WTC11 (cell line): ENCODE measurements at regions not wholly inside any gene's neighbourhood (a gene's known extent, or its start where the extent isn't known, plus 50 kb on each side); places are given as distances from the start of the nearest gene placed in this dataset.

Experiments
- ATAC-seq: fragments of 200-7000 bp; cut with Tn5 transposase; 2 replicates; pipeline ENCODE4 v1.10.0; 2021; ENCODE audit warnings: mild to moderate bottlenecking, moderate library complexity
- CTCF ChIA-PET: fragments of 300-600 bp; sonication (Branson Sonifier 250); formaldehyde crosslinking; loops from one replicate; lab custom pipeline; 2021; ENCODE audit warnings: antibody characterized with exemption; lab: Charles Lee
- POLR2A ChIA-PET: fragments of 350-600 bp; sonication (Branson Sonifier 250); formaldehyde crosslinking; loops from one replicate; lab custom pipeline; 2021; ENCODE audit warnings: antibody characterized with exemption; lab: Charles Lee
- DNase-seq: peaks from one replicate; pipeline ENCODE4 v3.0.0; 2021; ENCODE audit warnings: low spot score
- H3K27ac Mint-ChIP-seq: 2 replicates; pipeline ENCODE4 v1.8.0; 2021; ENCODE audit warnings: mixed read lengths
- H3K27me3 Mint-ChIP-seq: 2 replicates; pipeline ENCODE4 v1.8.0; 2021; ENCODE audit warnings: low read depth, mild to moderate bottlenecking, moderate library complexity, mixed read lengths
- H3K36me3 Mint-ChIP-seq: 2 replicates; pipeline ENCODE4 v1.8.0; 2021; ENCODE audit warnings: mixed read lengths
- H3K4me1 Mint-ChIP-seq: 2 replicates; pipeline ENCODE4 v1.8.0; 2022; ENCODE audit warnings: mixed read lengths
- H3K4me3 Mint-ChIP-seq: 2 replicates; pipeline ENCODE4 v1.8.0; 2021; ENCODE audit warnings: mild to moderate bottlenecking, moderate library complexity, mixed read lengths
- H3K9me3 Mint-ChIP-seq: 2 replicates; pipeline ENCODE4 v1.8.0; 2021; ENCODE audit warnings: mixed read lengths
- ATF1 ChIP-seq: sonication (generic); formaldehyde crosslinking; IDR thresholded peaks from 2 replicates; pipeline ENCODE4 v1.8.1; 2023; ENCODE audit warnings: mild to moderate bottlenecking, moderate library complexity, missing genetic modification reagents
- CREM ChIP-seq: sonication (generic); formaldehyde crosslinking; IDR thresholded peaks from 2 replicates; pipeline ENCODE4 v1.8.1; 2022; ENCODE audit warnings: mild to moderate bottlenecking, missing genetic modification reagents, moderate library complexity
- FOXP1 ChIP-seq: sonication (generic); formaldehyde crosslinking; IDR thresholded peaks from 2 replicates; pipeline ENCODE4 v1.8.0; 2022; ENCODE audit warnings: missing genetic modification reagents, mild to moderate bottlenecking, moderate library complexity, borderline replicate concordance
- NR3C1 ChIP-seq: sonication (generic); formaldehyde crosslinking; conservative IDR thresholded peaks from 2 replicates; pipeline ENCODE4 v1.8.1; 2023; ENCODE audit warnings: low read depth, mild to moderate bottlenecking, missing genetic modification reagents
- RELA ChIP-seq: sonication (generic); formaldehyde crosslinking; IDR thresholded peaks from 2 replicates; pipeline ENCODE4 v1.8.1; 2022; ENCODE audit warnings: missing genetic modification reagents, mild to moderate bottlenecking, borderline replicate concordance
- RORB ChIP-seq: fragments of 250-450 bp; sonication (Bioruptor Pico); IDR thresholded peaks from 2 replicates; pipeline ENCODE4 v1.9.0; 2021; ENCODE audit warnings: mild to moderate bottlenecking
- ZBTB21 ChIP-seq: sonication (generic); formaldehyde crosslinking; IDR thresholded peaks from 2 replicates; pipeline ENCODE4 v1.8.1; 2023; ENCODE audit warnings: mild to moderate bottlenecking, missing genetic modification reagents, borderline replicate concordance
- ZNF121 ChIP-seq: sonication (generic); formaldehyde crosslinking; IDR thresholded peaks from 2 replicates; pipeline ENCODE4 v1.8.0; 2023; ENCODE audit warnings: missing genetic modification reagents
- ZNF317 ChIP-seq: sonication (generic); formaldehyde crosslinking; IDR thresholded peaks from 2 replicates; pipeline ENCODE4 v1.8.1; 2023; ENCODE audit warnings: low read depth, mild to moderate bottlenecking, moderate library complexity, missing genetic modification reagents, borderline replicate concordance
- TF ChIP-seq, protein P1 (sequence below): sonication (generic); formaldehyde crosslinking; IDR thresholded peaks from 2 replicates; pipeline ENCODE4 v1.8.1; 2023; ENCODE audit warnings: mild to moderate bottlenecking, missing genetic modification reagents
- TF ChIP-seq, protein P2 (sequence below): sonication (generic); formaldehyde crosslinking; conservative IDR thresholded peaks from 2 replicates; pipeline ENCODE4 v1.8.1; 2022; ENCODE audit warnings: mild to moderate bottlenecking, missing genetic modification reagents
- TF ChIP-seq, protein P3 (sequence below): sonication (generic); formaldehyde crosslinking; IDR thresholded peaks from 2 replicates; pipeline ENCODE4 v1.8.1; 2023; ENCODE audit warnings: mild to moderate bottlenecking, missing genetic modification reagents, moderate library complexity
- TF ChIP-seq, protein P4 (sequence below): fragments of 250-450 bp; sonication (Bioruptor Pico); IDR thresholded peaks from 2 replicates; pipeline ENCODE4 v2.1.2; 2022; ENCODE audit warnings: mild to moderate bottlenecking, moderate library complexity
- TF ChIP-seq, protein P5 (sequence below): sonication (generic); formaldehyde crosslinking; IDR thresholded peaks from 2 replicates; pipeline ENCODE4 v1.8.1; 2022; ENCODE audit warnings: mild to moderate bottlenecking, missing genetic modification reagents, moderate library complexity, borderline replicate concordance
- TF ChIP-seq, protein P6 (sequence below): sonication (generic); formaldehyde crosslinking; IDR thresholded peaks from 2 replicates; pipeline ENCODE4 v1.8.1; 2023; ENCODE audit warnings: mild to moderate bottlenecking, missing genetic modification reagents
- TF ChIP-seq, protein P7 (sequence below): sonication (generic); formaldehyde crosslinking; IDR thresholded peaks from 2 replicates; pipeline ENCODE4 v1.8.1; 2023; ENCODE audit warnings: mild to moderate bottlenecking, moderate library complexity, missing genetic modification reagents
- TF ChIP-seq, protein P8 (sequence below): sonication (generic); formaldehyde crosslinking; IDR thresholded peaks from 2 replicates; pipeline ENCODE4 v1.8.0; 2022; ENCODE audit warnings: mild to moderate bottlenecking, missing genetic modification reagents

DNA sequence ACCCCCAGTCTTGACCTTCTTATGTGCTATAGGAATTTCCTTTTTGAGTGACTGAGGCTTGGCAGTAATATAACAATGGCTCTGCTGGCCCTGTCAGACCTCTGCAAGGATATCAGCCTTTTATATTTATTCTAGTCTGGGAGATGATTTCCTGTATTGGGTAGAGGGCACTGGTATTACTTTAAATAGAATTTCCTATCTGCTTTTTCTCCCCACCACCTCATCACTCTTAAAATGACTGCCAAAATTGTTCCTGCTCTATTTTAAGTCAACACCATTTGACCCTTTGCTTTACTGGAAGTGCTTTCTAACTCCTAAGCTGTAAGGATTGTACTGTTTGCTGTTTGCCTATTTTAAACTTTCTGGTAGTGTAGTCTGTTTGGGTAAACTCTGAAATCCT, 658.4 kb upstream of the FSHR start:
- no peaks in the 10 kb centered on the region for H3K27me3 Mint-ChIP-seq

More for the DNA sequence above, 658.4 kb upstream of the FSHR start:
- no peak overlapping the region for H3K4me3 Mint-ChIP-seq
- H3K36me3 Mint-ChIP-seq: no peaks in the 10 kb centered on the region
- no peaks in the 10 kb centered on the region for H3K9me3 Mint-ChIP-seq
- ChIA-PET POLR2A (no interaction called here), CTCF (no interaction called here)
- H3K4me1 Mint-ChIP-seq: peaks cover 5% of the 10 kb centered on the region; the same call in 1 of the 2 replicates
- TF ChIP-seq, protein P1, sequence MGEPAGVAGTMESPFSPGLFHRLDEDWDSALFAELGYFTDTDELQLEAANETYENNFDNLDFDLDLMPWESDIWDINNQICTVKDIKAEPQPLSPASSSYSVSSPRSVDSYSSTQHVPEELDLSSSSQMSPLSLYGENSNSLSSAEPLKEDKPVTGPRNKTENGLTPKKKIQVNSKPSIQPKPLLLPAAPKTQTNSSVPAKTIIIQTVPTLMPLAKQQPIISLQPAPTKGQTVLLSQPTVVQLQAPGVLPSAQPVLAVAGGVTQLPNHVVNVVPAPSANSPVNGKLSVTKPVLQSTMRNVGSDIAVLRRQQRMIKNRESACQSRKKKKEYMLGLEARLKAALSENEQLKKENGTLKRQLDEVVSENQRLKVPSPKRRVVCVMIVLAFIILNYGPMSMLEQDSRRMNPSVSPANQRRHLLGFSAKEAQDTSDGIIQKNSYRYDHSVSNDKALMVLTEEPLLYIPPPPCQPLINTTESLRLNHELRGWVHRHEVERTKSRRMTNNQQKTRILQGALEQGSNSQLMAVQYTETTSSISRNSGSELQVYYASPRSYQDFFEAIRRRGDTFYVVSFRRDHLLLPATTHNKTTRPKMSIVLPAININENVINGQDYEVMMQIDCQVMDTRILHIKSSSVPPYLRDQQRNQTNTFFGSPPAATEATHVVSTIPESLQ: no peak
- TF ChIP-seq, protein P2, sequence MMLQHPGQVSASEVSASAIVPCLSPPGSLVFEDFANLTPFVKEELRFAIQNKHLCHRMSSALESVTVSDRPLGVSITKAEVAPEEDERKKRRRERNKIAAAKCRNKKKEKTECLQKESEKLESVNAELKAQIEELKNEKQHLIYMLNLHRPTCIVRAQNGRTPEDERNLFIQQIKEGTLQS (CRISPR knock-in tag): no peak
- TF ChIP-seq RELA (CRISPR knock-in tag) (no peak), ATF1 (no peak), FOXP1 (no peak), RORB (CRISPR knock-in tag) (no peak), NR3C1 (no peak), CREM (no peak), ZNF317 (CRISPR knock-in tag) (no peak), ZNF121 (CRISPR knock-in tag) (no peak), ZBTB21 (CRISPR knock-in tag) (no peak)
- TF ChIP-seq, protein P3, sequence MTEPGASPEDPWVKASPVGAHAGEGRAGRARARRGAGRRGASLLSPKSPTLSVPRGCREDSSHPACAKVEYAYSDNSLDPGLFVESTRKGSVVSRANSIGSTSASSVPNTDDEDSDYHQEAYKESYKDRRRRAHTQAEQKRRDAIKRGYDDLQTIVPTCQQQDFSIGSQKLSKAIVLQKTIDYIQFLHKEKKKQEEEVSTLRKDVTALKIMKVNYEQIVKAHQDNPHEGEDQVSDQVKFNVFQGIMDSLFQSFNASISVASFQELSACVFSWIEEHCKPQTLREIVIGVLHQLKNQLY (CRISPR knock-in tag): no peak
- TF ChIP-seq, protein P4, sequence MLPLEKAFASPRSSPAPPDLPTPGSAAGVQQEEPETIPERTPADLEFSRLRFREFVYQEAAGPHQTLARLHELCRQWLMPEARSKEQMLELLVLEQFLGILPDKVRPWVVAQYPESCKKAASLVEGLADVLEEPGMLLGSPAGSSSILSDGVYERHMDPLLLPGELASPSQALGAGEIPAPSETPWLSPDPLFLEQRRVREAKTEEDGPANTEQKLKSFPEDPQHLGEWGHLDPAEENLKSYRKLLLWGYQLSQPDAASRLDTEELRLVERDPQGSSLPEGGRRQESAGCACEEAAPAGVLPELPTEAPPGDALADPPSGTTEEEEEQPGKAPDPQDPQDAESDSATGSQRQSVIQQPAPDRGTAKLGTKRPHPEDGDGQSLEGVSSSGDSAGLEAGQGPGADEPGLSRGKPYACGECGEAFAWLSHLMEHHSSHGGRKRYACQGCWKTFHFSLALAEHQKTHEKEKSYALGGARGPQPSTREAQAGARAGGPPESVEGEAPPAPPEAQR (CRISPR knock-in tag): no peak
- TF ChIP-seq, protein P5, sequence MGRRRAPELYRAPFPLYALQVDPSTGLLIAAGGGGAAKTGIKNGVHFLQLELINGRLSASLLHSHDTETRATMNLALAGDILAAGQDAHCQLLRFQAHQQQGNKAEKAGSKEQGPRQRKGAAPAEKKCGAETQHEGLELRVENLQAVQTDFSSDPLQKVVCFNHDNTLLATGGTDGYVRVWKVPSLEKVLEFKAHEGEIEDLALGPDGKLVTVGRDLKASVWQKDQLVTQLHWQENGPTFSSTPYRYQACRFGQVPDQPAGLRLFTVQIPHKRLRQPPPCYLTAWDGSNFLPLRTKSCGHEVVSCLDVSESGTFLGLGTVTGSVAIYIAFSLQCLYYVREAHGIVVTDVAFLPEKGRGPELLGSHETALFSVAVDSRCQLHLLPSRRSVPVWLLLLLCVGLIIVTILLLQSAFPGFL (CRISPR knock-in tag): no peak
- TF ChIP-seq, protein P6, sequence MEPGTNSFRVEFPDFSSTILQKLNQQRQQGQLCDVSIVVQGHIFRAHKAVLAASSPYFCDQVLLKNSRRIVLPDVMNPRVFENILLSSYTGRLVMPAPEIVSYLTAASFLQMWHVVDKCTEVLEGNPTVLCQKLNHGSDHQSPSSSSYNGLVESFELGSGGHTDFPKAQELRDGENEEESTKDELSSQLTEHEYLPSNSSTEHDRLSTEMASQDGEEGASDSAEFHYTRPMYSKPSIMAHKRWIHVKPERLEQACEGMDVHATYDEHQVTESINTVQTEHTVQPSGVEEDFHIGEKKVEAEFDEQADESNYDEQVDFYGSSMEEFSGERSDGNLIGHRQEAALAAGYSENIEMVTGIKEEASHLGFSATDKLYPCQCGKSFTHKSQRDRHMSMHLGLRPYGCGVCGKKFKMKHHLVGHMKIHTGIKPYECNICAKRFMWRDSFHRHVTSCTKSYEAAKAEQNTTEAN: no peak
- TF ChIP-seq, protein P7, sequence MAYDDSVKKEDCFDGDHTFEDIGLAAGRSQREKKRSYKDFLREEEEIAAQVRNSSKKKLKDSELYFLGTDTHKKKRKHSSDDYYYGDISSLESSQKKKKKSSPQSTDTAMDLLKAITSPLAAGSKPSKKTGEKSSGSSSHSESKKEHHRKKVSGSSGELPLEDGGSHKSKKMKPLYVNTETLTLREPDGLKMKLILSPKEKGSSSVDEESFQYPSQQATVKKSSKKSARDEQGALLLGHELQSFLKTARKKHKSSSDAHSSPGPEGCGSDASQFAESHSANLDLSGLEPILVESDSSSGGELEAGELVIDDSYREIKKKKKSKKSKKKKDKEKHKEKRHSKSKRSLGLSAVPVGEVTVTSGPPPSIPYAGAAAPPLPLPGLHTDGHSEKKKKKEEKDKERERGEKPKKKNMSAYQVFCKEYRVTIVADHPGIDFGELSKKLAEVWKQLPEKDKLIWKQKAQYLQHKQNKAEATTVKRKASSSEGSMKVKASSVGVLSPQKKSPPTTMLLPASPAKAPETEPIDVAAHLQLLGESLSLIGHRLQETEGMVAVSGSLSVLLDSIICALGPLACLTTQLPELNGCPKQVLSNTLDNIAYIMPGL (CRISPR knock-in tag): no peak
- TF ChIP-seq, protein P8, sequence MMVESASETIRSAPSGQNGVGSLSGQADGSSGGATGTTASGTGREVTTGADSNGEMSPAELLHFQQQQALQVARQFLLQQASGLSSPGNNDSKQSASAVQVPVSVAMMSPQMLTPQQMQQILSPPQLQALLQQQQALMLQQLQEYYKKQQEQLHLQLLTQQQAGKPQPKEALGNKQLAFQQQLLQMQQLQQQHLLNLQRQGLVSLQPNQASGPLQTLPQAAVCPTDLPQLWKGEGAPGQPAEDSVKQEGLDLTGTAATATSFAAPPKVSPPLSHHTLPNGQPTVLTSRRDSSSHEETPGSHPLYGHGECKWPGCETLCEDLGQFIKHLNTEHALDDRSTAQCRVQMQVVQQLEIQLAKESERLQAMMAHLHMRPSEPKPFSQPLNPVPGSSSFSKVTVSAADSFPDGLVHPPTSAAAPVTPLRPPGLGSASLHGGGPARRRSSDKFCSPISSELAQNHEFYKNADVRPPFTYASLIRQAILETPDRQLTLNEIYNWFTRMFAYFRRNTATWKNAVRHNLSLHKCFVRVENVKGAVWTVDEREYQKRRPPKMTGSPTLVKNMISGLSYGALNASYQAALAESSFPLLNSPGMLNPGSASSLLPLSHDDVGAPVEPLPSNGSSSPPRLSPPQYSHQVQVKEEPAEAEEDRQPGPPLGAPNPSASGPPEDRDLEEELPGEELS (CRISPR knock-in tag): no peak
- DNase-seq (no peak), ATAC-seq (no peak)
- no peak overlapping the region for H3K27ac Mint-ChIP-seq
